GM23338 (cell line): ENCODE measurements at regions not wholly inside any gene's neighbourhood (a gene's known extent, or its start where the extent isn't known, plus 50 kb on each side); places are given as distances from the start of the nearest gene placed in this dataset.

ENCODE experiments used
- ATAC-seq: fragments of 200-7000 bp; cut with Tn5 transposase; 3 replicates; pipeline ENCODE4 v1.9.1; 2020
- DNase-seq: peaks from one replicate; pipeline ENCODE4 v3.0.0-alpha.2; 2015; ENCODE audit warnings: low spot score
- H2AFZ ChIP-seq: fragments of 200-600 bp; sonication (generic); 2 replicates; pipeline ENCODE4 v1.8.0; 2016; ENCODE audit warnings: antibody characterized with exemption, mild to moderate bottlenecking, moderate library complexity
- H3F3A ChIP-seq: fragments of 200-600 bp; sonication (generic); replicated peaks from 2 replicates; pipeline ENCODE4 v1.8.0; 2017; ENCODE audit warnings: antibody characterized with exemption, mixed run types, low read depth
- H3K27ac ChIP-seq: fragments of 200-600 bp; sonication (generic); 2 replicates; pipeline ENCODE4 v1.6.1; 2016; ENCODE audit warnings: low read depth
- H3K27me3 ChIP-seq: fragments of 200-600 bp; sonication (generic); 2 replicates; pipeline ENCODE4 v1.8.0; 2016; ENCODE audit warnings: mild to moderate bottlenecking, mixed run types, moderate library complexity; ENCODE audit not compliant: insufficient read depth
- H3K36me3 ChIP-seq: fragments of 200-600 bp; sonication (generic); 2 replicates; pipeline ENCODE4 v1.8.0; 2016; ENCODE audit warnings: mild to moderate bottlenecking; ENCODE audit not compliant: insufficient read depth
- H3K4me1 ChIP-seq: fragments of 200-600 bp; sonication (generic); 2 replicates; pipeline ENCODE4 v1.8.0; 2016; ENCODE audit warnings: mild to moderate bottlenecking, moderate library complexity; ENCODE audit not compliant: insufficient read depth
- H3K4me2 ChIP-seq: fragments of 200-600 bp; sonication (generic); 2 replicates; pipeline ENCODE4 v1.7.1; 2017; ENCODE audit warnings: mixed run types
- H3K4me3 ChIP-seq: fragments of 200-600 bp; sonication (generic); 2 replicates; pipeline ENCODE4 v1.6.1; 2016; ENCODE audit warnings: mixed run types
- H3K79me2 ChIP-seq: fragments of 200-600 bp; sonication (generic); replicated peaks from 2 replicates; pipeline ENCODE4 v1.8.0; 2017; ENCODE audit warnings: mild to moderate bottlenecking; ENCODE audit not compliant: insufficient read depth
- H3K9me2 ChIP-seq: fragments of 200-600 bp; sonication (generic); 2 replicates; pipeline ENCODE4 v1.8.0; 2017; ENCODE audit not compliant: insufficient read depth
- H4K20me1 ChIP-seq: fragments of 200-600 bp; sonication (generic); replicated peaks from 2 replicates; pipeline ENCODE4 v1.8.0; 2017; ENCODE audit warnings: mild to moderate bottlenecking; ENCODE audit not compliant: insufficient read depth
- H3K27ac Mint-ChIP-seq: 2 replicates; pipeline ENCODE4 v1.8.0; 2020; ENCODE audit warnings: inconsistent platforms, mild to moderate bottlenecking, moderate library complexity, mixed read lengths
- H3K27me3 Mint-ChIP-seq: 3 replicates; pipeline ENCODE4 v1.8.0; 2022; ENCODE audit warnings: low read depth, mild to moderate bottlenecking, moderate library complexity, mixed read lengths, inconsistent platforms; ENCODE audit not compliant: insufficient read depth, poor library complexity
- H3K36me3 Mint-ChIP-seq: 3 replicates; pipeline ENCODE4 v1.8.0; 2021; ENCODE audit warnings: low read depth, mild to moderate bottlenecking, inconsistent platforms, moderate library complexity, mixed read lengths
- H3K4me1 Mint-ChIP-seq: 3 replicates; pipeline ENCODE4 v1.8.0; 2020; ENCODE audit warnings: mild to moderate bottlenecking, inconsistent platforms, mixed read lengths
- H3K4me3 Mint-ChIP-seq: 3 replicates; pipeline ENCODE4 v1.8.0; 2021; ENCODE audit warnings: moderate library complexity, mild to moderate bottlenecking, inconsistent platforms, mixed read lengths
- H3K9me3 Mint-ChIP-seq: 3 replicates; pipeline ENCODE4 v1.8.0; 2020; ENCODE audit warnings: moderate library complexity, mild to moderate bottlenecking, inconsistent platforms, mixed read lengths
- CREB1 ChIP-seq: fragments of 250-450 bp; sonication (Bioruptor Pico); IDR thresholded peaks from 2 replicates; pipeline ENCODE4 v1.5.0; 2020; ENCODE audit warnings: low read depth, mild to moderate bottlenecking, moderate library complexity
- EZH2 ChIP-seq: fragments of 200-600 bp; sonication (generic); IDR thresholded peaks from one replicate; pipeline ENCODE4 v1.8.0; 2017; ENCODE audit warnings: antibody characterized with exemption, mild to moderate bottlenecking, low read depth; ENCODE audit not compliant: unreplicated experiment
- EZH2phosphoT487 ChIP-seq: fragments of 200-600 bp; sonication (generic); IDR thresholded peaks from one replicate; pipeline ENCODE4 v1.8.1; 2018; ENCODE audit warnings: antibody characterized with exemption; ENCODE audit not compliant: unreplicated experiment
- JUNB ChIP-seq: IDR thresholded peaks from one replicate; pipeline ENCODE4 v1.6.1; 2016; ENCODE audit warnings: antibody characterized with exemption; ENCODE audit not compliant: unreplicated experiment
- NANOG ChIP-seq: IDR thresholded peaks from 2 replicates; pipeline ENCODE4 v1.6.1; 2016; ENCODE audit warnings: antibody characterized with exemption, borderline replicate concordance
- POLR2AphosphoS5 ChIP-seq: IDR thresholded peaks from 2 replicates; pipeline ENCODE4 v1.6.1; 2016; ENCODE audit warnings: antibody characterized with exemption, low read depth
- STAT1 ChIP-seq: IDR thresholded peaks from one replicate; pipeline ENCODE4 v1.6.1; 2016; ENCODE audit warnings: antibody characterized with exemption; ENCODE audit not compliant: unreplicated experiment
- ZNF114 ChIP-seq: fragments of 250-450 bp; sonication (Bioruptor Pico); IDR thresholded peaks from 2 replicates; pipeline ENCODE4 v1.5.0; 2020; ENCODE audit warnings: mild to moderate bottlenecking, moderate library complexity
- ZNF331 ChIP-seq: fragments of 250-450 bp; sonication (Bioruptor Pico); IDR thresholded peaks from 2 replicates; pipeline ENCODE4 v1.5.0; 2020; ENCODE audit warnings: low read depth, mild to moderate bottlenecking, moderate library complexity
- TF ChIP-seq, protein P1 (sequence below): IDR thresholded peaks from one replicate; pipeline ENCODE4 v1.6.1; 2018; ENCODE audit warnings: antibody characterized with exemption; ENCODE audit not compliant: unreplicated experiment
- TF ChIP-seq, protein P2 (sequence below): fragments of 250-450 bp; sonication (Bioruptor Pico); IDR thresholded peaks from 2 replicates; pipeline ENCODE4 v1.5.0; 2020; ENCODE audit warnings: mild to moderate bottlenecking, moderate library complexity
- TF ChIP-seq, protein P3 (sequence below): IDR thresholded peaks from 2 replicates; pipeline ENCODE4 v1.6.1; 2016; ENCODE audit warnings: antibody characterized with exemption
- TF ChIP-seq, protein P4 (sequence below), 2 experiments: fragments of 200-600 bp in 1 of 2; sonication (generic) in 1 of 2; conservative IDR thresholded peaks; 2 replicates each; pipeline versions ENCODE4 v1.5.1 to v1.6.1; 2016 to 2017; ENCODE audit warnings: antibody characterized with exemption in 2 of 2, low read depth in 2 of 2, mild to moderate bottlenecking in 2 of 2, moderate library complexity in 1 of 2

DNA sequence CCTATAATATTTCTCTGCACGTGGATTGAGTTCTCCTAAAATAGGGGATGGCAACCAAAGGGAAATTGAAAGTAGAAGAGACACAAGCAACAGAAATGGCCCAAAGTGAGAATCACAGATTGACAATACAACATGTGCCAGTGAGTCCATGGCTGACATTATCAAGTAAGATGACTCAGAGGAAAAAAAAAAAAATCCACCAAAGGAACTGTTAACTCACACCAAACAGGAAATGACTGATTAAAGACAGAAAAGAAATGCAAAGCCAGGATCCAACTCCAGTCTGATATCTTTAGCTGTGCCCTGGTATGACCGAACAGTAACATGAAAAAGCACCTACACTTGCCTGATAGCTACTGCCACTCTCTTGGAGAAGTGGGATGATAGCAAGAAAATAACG is 485.0 kb downstream of the PRKD1 start:
- Histone ChIP-seq H3K4me2 (no peak overlapping the region), H3F3A (no peaks in the 10 kb centered on the region), H3K36me3 (no peaks in the 10 kb centered on the region), H3K27ac (no peak overlapping the region), H3K4me1 (no peaks in the 10 kb centered on the region; the same call in 1 of the 2 replicates), H3K79me2 (no peaks in the 10 kb centered on the region), H2AFZ (peak overlapping the region; percentile 52; the same call in 1 of the 2 replicates), H3K4me3 (no peak overlapping the region), H3K9me2 (no peaks in the 10 kb centered on the region; the same call in 1 of the 2 replicates), H4K20me1 (no peaks in the 10 kb centered on the region), H3K27me3 (no peaks in the 10 kb centered on the region)
- Mint-ChIP-seq H3K27ac (no peak overlapping the region), H3K36me3 (0 out of 3 replicates have a peak, but pooled peaks cover 4% of the 10 kb centered on the region), H3K27me3 (peaks cover 4% of the 10 kb centered on the region), H3K9me3 (peaks cover 2% of the 10 kb centered on the region; the same call in 1 of the 3 replicates), H3K4me3 (no peak overlapping the region), H3K4me1 (peaks cover 10% of the 10 kb centered on the region; the same call in 2 of the 3 replicates)
- DNase-seq (no peak), ATAC-seq (no peak)
- TF ChIP-seq EZH2 (no peak), NANOG (no peak), ZNF331 (CRISPR knock-in tag) (no peak), JUNB (no peak), POLR2AphosphoS5 (no peak), CREB1 (no peak), ZNF114 (CRISPR knock-in tag) (no peak), STAT1 (no peak), EZH2phosphoT487 (no peak)
- TF ChIP-seq, protein P1, sequence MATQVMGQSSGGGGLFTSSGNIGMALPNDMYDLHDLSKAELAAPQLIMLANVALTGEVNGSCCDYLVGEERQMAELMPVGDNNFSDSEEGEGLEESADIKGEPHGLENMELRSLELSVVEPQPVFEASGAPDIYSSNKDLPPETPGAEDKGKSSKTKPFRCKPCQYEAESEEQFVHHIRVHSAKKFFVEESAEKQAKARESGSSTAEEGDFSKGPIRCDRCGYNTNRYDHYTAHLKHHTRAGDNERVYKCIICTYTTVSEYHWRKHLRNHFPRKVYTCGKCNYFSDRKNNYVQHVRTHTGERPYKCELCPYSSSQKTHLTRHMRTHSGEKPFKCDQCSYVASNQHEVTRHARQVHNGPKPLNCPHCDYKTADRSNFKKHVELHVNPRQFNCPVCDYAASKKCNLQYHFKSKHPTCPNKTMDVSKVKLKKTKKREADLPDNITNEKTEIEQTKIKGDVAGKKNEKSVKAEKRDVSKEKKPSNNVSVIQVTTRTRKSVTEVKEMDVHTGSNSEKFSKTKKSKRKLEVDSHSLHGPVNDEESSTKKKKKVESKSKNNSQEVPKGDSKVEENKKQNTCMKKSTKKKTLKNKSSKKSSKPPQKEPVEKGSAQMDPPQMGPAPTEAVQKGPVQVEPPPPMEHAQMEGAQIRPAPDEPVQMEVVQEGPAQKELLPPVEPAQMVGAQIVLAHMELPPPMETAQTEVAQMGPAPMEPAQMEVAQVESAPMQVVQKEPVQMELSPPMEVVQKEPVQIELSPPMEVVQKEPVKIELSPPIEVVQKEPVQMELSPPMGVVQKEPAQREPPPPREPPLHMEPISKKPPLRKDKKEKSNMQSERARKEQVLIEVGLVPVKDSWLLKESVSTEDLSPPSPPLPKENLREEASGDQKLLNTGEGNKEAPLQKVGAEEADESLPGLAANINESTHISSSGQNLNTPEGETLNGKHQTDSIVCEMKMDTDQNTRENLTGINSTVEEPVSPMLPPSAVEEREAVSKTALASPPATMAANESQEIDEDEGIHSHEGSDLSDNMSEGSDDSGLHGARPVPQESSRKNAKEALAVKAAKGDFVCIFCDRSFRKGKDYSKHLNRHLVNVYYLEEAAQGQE = no peak
- TF ChIP-seq, protein P2, sequence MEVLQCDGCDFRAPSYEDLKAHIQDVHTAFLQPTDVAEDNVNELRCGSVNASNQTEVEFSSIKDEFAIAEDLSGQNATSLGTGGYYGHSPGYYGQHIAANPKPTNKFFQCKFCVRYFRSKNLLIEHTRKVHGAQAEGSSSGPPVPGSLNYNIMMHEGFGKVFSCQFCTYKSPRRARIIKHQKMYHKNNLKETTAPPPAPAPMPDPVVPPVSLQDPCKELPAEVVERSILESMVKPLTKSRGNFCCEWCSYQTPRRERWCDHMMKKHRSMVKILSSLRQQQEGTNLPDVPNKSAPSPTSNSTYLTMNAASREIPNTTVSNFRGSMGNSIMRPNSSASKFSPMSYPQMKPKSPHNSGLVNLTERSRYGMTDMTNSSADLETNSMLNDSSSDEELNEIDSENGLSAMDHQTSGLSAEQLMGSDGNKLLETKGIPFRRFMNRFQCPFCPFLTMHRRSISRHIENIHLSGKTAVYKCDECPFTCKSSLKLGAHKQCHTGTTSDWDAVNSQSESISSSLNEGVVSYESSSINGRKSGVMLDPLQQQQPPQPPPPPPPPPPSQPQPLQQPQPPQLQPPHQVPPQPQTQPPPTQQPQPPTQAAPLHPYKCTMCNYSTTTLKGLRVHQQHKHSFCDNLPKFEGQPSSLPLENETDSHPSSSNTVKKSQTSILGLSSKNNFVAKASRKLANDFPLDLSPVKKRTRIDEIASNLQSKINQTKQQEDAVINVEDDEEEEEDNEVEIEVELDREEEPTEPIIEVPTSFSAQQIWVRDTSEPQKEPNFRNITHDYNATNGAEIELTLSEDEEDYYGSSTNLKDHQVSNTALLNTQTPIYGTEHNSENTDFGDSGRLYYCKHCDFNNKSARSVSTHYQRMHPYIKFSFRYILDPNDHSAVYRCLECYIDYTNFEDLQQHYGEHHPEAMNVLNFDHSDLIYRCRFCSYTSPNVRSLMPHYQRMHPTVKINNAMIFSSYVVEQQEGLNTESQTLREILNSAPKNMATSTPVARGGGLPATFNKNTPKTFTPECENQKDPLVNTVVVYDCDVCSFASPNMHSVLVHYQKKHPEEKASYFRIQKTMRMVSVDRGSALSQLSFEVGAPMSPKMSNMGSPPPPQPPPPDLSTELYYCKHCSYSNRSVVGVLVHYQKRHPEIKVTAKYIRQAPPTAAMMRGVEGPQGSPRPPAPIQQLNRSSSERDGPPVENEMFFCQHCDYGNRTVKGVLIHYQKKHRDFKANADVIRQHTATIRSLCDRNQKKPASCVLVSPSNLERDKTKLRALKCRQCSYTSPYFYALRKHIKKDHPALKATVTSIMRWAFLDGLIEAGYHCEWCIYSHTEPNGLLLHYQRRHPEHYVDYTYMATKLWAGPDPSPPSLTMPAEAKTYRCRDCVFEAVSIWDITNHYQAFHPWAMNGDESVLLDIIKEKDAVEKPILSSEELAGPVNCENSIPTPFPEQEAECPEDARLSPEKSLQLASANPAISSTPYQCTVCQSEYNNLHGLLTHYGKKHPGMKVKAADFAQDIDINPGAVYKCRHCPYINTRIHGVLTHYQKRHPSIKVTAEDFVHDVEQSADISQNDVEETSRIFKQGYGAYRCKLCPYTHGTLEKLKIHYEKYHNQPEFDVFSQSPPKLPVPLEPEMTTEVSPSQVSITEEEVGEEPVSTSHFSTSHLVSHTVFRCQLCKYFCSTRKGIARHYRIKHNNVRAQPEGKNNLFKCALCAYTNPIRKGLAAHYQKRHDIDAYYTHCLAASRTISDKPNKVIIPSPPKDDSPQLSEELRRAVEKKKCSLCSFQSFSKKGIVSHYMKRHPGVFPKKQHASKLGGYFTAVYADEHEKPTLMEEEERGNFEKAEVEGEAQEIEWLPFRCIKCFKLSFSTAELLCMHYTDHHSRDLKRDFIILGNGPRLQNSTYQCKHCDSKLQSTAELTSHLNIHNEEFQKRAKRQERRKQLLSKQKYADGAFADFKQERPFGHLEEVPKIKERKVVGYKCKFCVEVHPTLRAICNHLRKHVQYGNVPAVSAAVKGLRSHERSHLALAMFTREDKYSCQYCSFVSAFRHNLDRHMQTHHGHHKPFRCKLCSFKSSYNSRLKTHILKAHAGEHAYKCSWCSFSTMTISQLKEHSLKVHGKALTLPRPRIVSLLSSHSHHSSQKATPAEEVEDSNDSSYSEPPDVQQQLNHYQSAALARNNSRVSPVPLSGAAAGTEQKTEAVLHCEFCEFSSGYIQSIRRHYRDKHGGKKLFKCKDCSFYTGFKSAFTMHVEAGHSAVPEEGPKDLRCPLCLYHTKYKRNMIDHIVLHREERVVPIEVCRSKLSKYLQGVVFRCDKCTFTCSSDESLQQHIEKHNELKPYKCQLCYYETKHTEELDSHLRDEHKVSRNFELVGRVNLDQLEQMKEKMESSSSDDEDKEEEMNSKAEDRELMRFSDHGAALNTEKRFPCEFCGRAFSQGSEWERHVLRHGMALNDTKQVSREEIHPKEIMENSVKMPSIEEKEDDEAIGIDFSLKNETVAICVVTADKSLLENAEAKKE = no peak
- TF ChIP-seq, protein P3, sequence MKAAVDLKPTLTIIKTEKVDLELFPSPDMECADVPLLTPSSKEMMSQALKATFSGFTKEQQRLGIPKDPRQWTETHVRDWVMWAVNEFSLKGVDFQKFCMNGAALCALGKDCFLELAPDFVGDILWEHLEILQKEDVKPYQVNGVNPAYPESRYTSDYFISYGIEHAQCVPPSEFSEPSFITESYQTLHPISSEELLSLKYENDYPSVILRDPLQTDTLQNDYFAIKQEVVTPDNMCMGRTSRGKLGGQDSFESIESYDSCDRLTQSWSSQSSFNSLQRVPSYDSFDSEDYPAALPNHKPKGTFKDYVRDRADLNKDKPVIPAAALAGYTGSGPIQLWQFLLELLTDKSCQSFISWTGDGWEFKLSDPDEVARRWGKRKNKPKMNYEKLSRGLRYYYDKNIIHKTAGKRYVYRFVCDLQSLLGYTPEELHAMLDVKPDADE = no peak
- TF ChIP-seq, protein P4, sequence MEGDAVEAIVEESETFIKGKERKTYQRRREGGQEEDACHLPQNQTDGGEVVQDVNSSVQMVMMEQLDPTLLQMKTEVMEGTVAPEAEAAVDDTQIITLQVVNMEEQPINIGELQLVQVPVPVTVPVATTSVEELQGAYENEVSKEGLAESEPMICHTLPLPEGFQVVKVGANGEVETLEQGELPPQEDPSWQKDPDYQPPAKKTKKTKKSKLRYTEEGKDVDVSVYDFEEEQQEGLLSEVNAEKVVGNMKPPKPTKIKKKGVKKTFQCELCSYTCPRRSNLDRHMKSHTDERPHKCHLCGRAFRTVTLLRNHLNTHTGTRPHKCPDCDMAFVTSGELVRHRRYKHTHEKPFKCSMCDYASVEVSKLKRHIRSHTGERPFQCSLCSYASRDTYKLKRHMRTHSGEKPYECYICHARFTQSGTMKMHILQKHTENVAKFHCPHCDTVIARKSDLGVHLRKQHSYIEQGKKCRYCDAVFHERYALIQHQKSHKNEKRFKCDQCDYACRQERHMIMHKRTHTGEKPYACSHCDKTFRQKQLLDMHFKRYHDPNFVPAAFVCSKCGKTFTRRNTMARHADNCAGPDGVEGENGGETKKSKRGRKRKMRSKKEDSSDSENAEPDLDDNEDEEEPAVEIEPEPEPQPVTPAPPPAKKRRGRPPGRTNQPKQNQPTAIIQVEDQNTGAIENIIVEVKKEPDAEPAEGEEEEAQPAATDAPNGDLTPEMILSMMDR (conservative IDR thresholded peaks at IDR 0.05; ENCODE audit: low read depth in 2 of 2) = no peak
